HepG2 (cell line): ENCODE measurements at regions not wholly inside any gene's neighbourhood (a gene's known extent, or its start where the extent isn't known, plus 50 kb on each side); places are given as distances from the start of the nearest gene placed in this dataset.

ENCODE experiments used
- ATAC-seq: fragments of 200-7000 bp; cut with Tn5 transposase; 3 replicates; pipeline ENCODE4 v1.9.1; 2020; ENCODE audit warnings: mild to moderate bottlenecking, moderate library complexity
- BruUV-seq: library from RNA; stranded (reverse); fragments of 400-500 nt; replicated peaks from 2 replicates; lab custom pipeline; 2021; lab: Mats Ljungman, UMichigan
- CTCF ChIA-PET: fragments of 300-600 bp; formaldehyde crosslinking; extraction: SDS; loops from one replicate; lab custom pipeline; 2021; ENCODE audit warnings: low total read pairs, inconsistent platforms, low intra/inter-chr PET ratio; lab: Yijun Ruan, JAX
- POLR2A ChIA-PET: fragments of 350-600 bp; sonication (Branson Sonifier 250); formaldehyde crosslinking; loops from one replicate; lab custom pipeline; 2020; ENCODE audit warnings: antibody characterized with exemption, inconsistent platforms; lab: Yijun Ruan, JAX
- DNase-seq: peaks from one replicate; pipeline ENCODE4 v3.0.0-alpha.2; 2015; ENCODE audit warnings: low spot score
- FAIRE-seq: peaks from 3 replicates; lab custom pipeline; 2011; peaks lifted over from hg19 to GRCh38; lab: Jason Lieb, UNC
- H2AFZ ChIP-seq: one replicate; pipeline ENCODE4 v1.6.1; 2011; ENCODE audit warnings: low read length, inconsistent platforms
- H3K27ac ChIP-seq: fragments of 300-600 bp; 3 replicates; pipeline ENCODE4 v1.8.0; 2011; ENCODE audit warnings: mixed run types, mild to moderate bottlenecking, mixed read lengths, low read length, inconsistent platforms; ENCODE audit not compliant: insufficient read depth; ENCODE audit errors: extremely low read length
- H3K27me3 ChIP-seq, 2 experiments: fragments of 200-600 bp in 1 of 2; 2 replicates in 1 of 2; 3 replicates in 1 of 2; pipeline versions ENCODE4 v1.6.0 to v1.8.0; 2011; ENCODE audit warnings: low read length in 2 of 2, mild to moderate bottlenecking in 2 of 2, moderate library complexity in 2 of 2, inconsistent platforms in 1 of 2; ENCODE audit not compliant: insufficient read depth in 2 of 2, control insufficient read depth in 1 of 2
- H3K36me3 ChIP-seq, 2 experiments: fragments of 200-600 bp in 1 of 2; replicated peaks in 1 of 2; 2 replicates in 1 of 2; 3 replicates in 1 of 2; pipeline versions ENCODE4 v1.5.1 to v1.8.0; 2011; ENCODE audit warnings: low read length in 2 of 2, inconsistent platforms in 1 of 2; ENCODE audit not compliant: insufficient read depth in 2 of 2, control insufficient read depth in 1 of 2
- H3K4me1 ChIP-seq: 2 replicates; pipeline ENCODE4 v1.5.1; 2012; ENCODE audit warnings: low read length, inconsistent platforms; ENCODE audit not compliant: insufficient read depth
- H3K4me2 ChIP-seq: 2 replicates; pipeline ENCODE4 v1.6.0; 2011; ENCODE audit warnings: low read depth, low read length, inconsistent platforms
- H3K4me3 ChIP-seq, 3 experiments: fragments of 200-600 bp in 1 of 3; sonication (generic), shearing (Covaris generic) in 1 of 3; replicated peaks in 1 of 3; 2 replicates each; pipeline ENCODE4 v1.5.1; 2011 to 2016; ENCODE audit warnings: low read length in 3 of 3, inconsistent platforms in 2 of 3, low read depth in 2 of 3, mild to moderate bottlenecking in 2 of 3, control low read depth in 1 of 3, mixed read lengths in 1 of 3; ENCODE audit not compliant: insufficient read depth in 1 of 3
- H3K79me2 ChIP-seq: one replicate; pipeline ENCODE4 v1.6.1; 2011; ENCODE audit warnings: low read length, inconsistent platforms; ENCODE audit not compliant: insufficient read depth
- H3K9ac ChIP-seq: 2 replicates; pipeline ENCODE4 v1.6.0; 2011; ENCODE audit warnings: mild to moderate bottlenecking, low read depth, low read length, inconsistent platforms; ENCODE audit not compliant: insufficient read depth
- H3K9me3 ChIP-seq: 2 replicates; pipeline ENCODE4 v1.5.1; 2012; ENCODE audit warnings: mild to moderate bottlenecking, low read length
- H4K20me1 ChIP-seq: 2 replicates; pipeline ENCODE4 v1.6.0; 2011; ENCODE audit warnings: inconsistent platforms, mild to moderate bottlenecking, low read length, moderate library complexity; ENCODE audit not compliant: insufficient read depth
- AHR ChIP-seq: IDR thresholded peaks from 2 replicates; pipeline ENCODE4 v1.6.1; 2018; ENCODE audit warnings: missing genetic modification reagents, missing compliant biosample characterization
- E2F1 ChIP-seq: sonication (generic); formaldehyde crosslinking; IDR thresholded peaks from 2 replicates; pipeline ENCODE4 v1.5.0; 2020; ENCODE audit warnings: missing genetic modification reagents
- IRF1 ChIP-seq: sonication (generic); formaldehyde crosslinking; IDR thresholded peaks from 2 replicates; pipeline ENCODE4 v1.4.0; 2020; ENCODE audit warnings: low read depth, mild to moderate bottlenecking, missing genetic modification reagents
- KDM6A ChIP-seq: IDR thresholded peaks from 2 replicates; pipeline ENCODE4 v1.6.1; 2016; ENCODE audit warnings: low read depth
- RFX5 ChIP-seq: IDR thresholded peaks from 2 replicates; pipeline ENCODE4 v1.6.1; 2011; ENCODE audit warnings: low read depth, low read length, improper control_type of control experiment
- SP5 ChIP-seq: IDR thresholded peaks from 2 replicates; pipeline ENCODE4 v1.6.1; 2016; ENCODE audit warnings: low read depth, borderline replicate concordance
- WGBS: methylation state at CpG from one replicate; pipeline ENCODE4 v1.1.6; 2017; ENCODE audit warnings: low lambda C conversion rate; 5-methylcytosine and 5-hydroxymethylcytosine counted together
- in situ Hi-C: cut with HindIII; loops from 2 replicates; pipeline ENCODE4 v1.10.0; 2017; ENCODE audit warnings: low pct_unique_long_range_greater_than_20kb; ENCODE audit not compliant: extremely low pct_ligation_motif_present
- intact Hi-C: fragments of 100-400 bp; cut with micrococcal nuclease; formaldehyde crosslinking; loops from one replicate; pipeline ENCODE4 v1.10.0; 2022; ENCODE audit not compliant: unreplicated experiment

GRCh38 chr13:106640515-106640914 lies 72.6 kb upstream of the ARGLU1 start:
- peaks cover 0 to 3% of the 10 kb centered on the region in 2 experiments; a peak in 1 of 5 replicates for H3K27me3 ChIP-seq
- no peak overlapping the region for H3K4me2 ChIP-seq
- no peak overlapping the region for H3K4me3 ChIP-seq
- intact Hi-C loops: no loop called here
- no peaks in the 10 kb centered on the region for H4K20me1 ChIP-seq
- no peak overlapping the region for H3K9ac ChIP-seq
- H3K9me3 ChIP-seq: no peaks in the 10 kb centered on the region
- ChIA-PET CTCF (no interaction called here), POLR2A (no interaction called here)
- H3K27ac ChIP-seq: no peak overlapping the region
- H3K79me2 ChIP-seq: no peaks in the 10 kb centered on the region
- H3K4me1 ChIP-seq: no peaks in the 10 kb centered on the region
- H2AFZ ChIP-seq: no peak overlapping the region
- ATAC-seq: no peak
- no peak for DNase-seq
- no TSS peak for BruUV-seq
- no peak for FAIRE-seq
- in situ Hi-C loops: no loop called here
- TF ChIP-seq SP5 (CRISPR knock-in tag) (no peak), AHR (CRISPR knock-in tag) (no peak), E2F1 (CRISPR knock-in tag) (no peak), IRF1 (CRISPR knock-in tag) (no peak)
- 63% methylated on average over 5 of the region's 5 CpGs for WGBS
- H3K36me3 ChIP-seq: no peaks in the 10 kb centered on the region

- H3K9me3 ChIP-seq: no peaks in the 10 kb centered on the region
- no peak overlapping the region for H3K4me2 ChIP-seq
- FAIRE-seq: no peak
- H4K20me1 ChIP-seq: no peaks in the 10 kb centered on the region
- H3K27me3 ChIP-seq: peaks cover 0 to 3% of the 10 kb centered on the region in 2 experiments; a peak in 2 of 5 replicates
- ATAC-seq: no peak
- H3K36me3 ChIP-seq: no peaks in the 10 kb centered on the region
- BruUV-seq: no TSS peak
- no peaks in the 10 kb centered on the region for H3K4me1 ChIP-seq
- no peak for DNase-seq
- intact Hi-C loops (no loop called here), in situ Hi-C loops (no loop called here)
- ChIA-PET CTCF (no interaction called here), POLR2A (no interaction called here)
- H3K4me3 ChIP-seq: no peak overlapping the region
- 36% methylated on average over 2 of the region's 2 CpGs for WGBS
- H3K9ac ChIP-seq: no peak overlapping the region
- H3K27ac ChIP-seq: no peak overlapping the region
- no peaks in the 10 kb centered on the region for H3K79me2 ChIP-seq
- TF ChIP-seq RFX5 (peak; percentile 85), KDM6A (CRISPR knock-in tag) (no peak)
- H2AFZ ChIP-seq: no peak overlapping the region
These were observed 69.6 kb upstream of the ARGLU1 start for GRCh38 chr13:106637519-106637918.
